ENCODE measurements at regions not wholly inside any gene's neighbourhood (a gene's known extent, or its start where the extent isn't known, plus 50 kb on each side); places are given as distances from the start of the nearest gene placed in this dataset.

GRCh38 chr5:10151656-10152055 is 98.0 kb downstream of the ATPSCKMT start:
- Mint-ChIP-seq H3K27ac (no peak overlapping the region), H3K4me3 (no peak overlapping the region), H3K27me3 (peaks cover 9% of the 10 kb centered on the region), H3K9me3 (ENCODE audit: insufficient read depth) (no peaks in the 10 kb centered on the region), H3K4me1 (no peaks in the 10 kb centered on the region)
- Histone ChIP-seq H3K9me3 (ENCODE audit: control extremely low read depth in 1 of 3, control insufficient read depth in 2 of 3, insufficient read depth in 1 of 3, low read length in 2 of 3) (no peaks in the 10 kb centered on the region), H3K4me2 (replicated peaks; ENCODE audit: low read depth, low read length, poor library complexity, severe bottlenecking) (no peak overlapping the region), H3K79me2 (ENCODE audit: control insufficient read depth, insufficient read depth, low read length) (no peaks in the 10 kb centered on the region), H4K20me1 (ENCODE audit: control insufficient read depth, insufficient read depth, low read length, poor library complexity, severe bottlenecking) (no peaks in the 10 kb centered on the region), H3K9ac (ENCODE audit: low read length) (no peak overlapping the region), H3K4me3 (ENCODE audit: control extremely low read depth in 1 of 5, extremely low read depth in 1 of 5, insufficient read depth in 1 of 5, low read depth in 2 of 5, low read length in 4 of 5) (no peak overlapping the region), H3K27ac (ENCODE audit: low read length in 2 of 2) (no peak overlapping the region), H3K4me1 (ENCODE audit: control insufficient read depth in 2 of 2, insufficient read depth in 2 of 2, low read length in 2 of 2) (no peaks in the 10 kb centered on the region), H3K27me3 (replicated peaks in 1 of 4; ENCODE audit: control extremely low read depth in 1 of 4, control insufficient read depth in 3 of 4, insufficient read depth in 4 of 4, low read length in 3 of 4) (no peaks in the 10 kb centered on the region), H2AFZ (ENCODE audit: insufficient read depth, low read depth, low read length, poor library complexity, severe bottlenecking) (no peak overlapping the region), H3K36me3 (replicated peaks in 1 of 2; ENCODE audit: control extremely low read depth in 1 of 2, control insufficient read depth in 1 of 2, extremely low read depth in 1 of 2, insufficient read depth in 2 of 2, low read length in 1 of 2) (no peaks in the 10 kb centered on the region)
- no peak for ATAC-seq (ENCODE audit: low read depth)
- WGBS (ENCODE audit: insufficient coverage) = 94% methylated on average over 2 of the region's 3 CpGs
- ChIA-PET POLR2A (no interaction called here), CTCF (interaction anchor here (0.7 kb wide), 1 partner anchor 81 kb away, joined by 5 read pairs; no protein-coding TSS in a partner anchor)
- DNase-seq = no peak
- TF ChIP-seq CTCF (IDR thresholded peaks at IDR 0.05) (no peak), EZH2 (IDR thresholded peaks at IDR 0.05; ENCODE audit: borderline replicate concordance, insufficient read depth, low read depth, low read length, poor library complexity, severe bottlenecking) (no peak)
- intact Hi-C loops (cut with micrococcal nuclease) = no loop called here

GRCh38 chr5:10149911-10150310 is 99.8 kb downstream of the ATPSCKMT start:
- Mint-ChIP-seq H3K4me3 (no peak overlapping the region), H3K9me3 (ENCODE audit: insufficient read depth) (no peaks in the 10 kb centered on the region), H3K27ac (no peak overlapping the region), H3K4me1 (no peaks in the 10 kb centered on the region), H3K27me3 (peaks cover 9% of the 10 kb centered on the region)
- WGBS (ENCODE audit: insufficient coverage) = 81% methylated on average over 9 of the region's 12 CpGs
- Histone ChIP-seq H3K27ac (ENCODE audit: low read length in 2 of 2) (no peak overlapping the region), H2AFZ (ENCODE audit: insufficient read depth, low read depth, low read length, poor library complexity, severe bottlenecking) (no peak overlapping the region), H3K4me1 (ENCODE audit: control insufficient read depth in 2 of 2, insufficient read depth in 2 of 2, low read length in 2 of 2) (no peaks in the 10 kb centered on the region), H3K79me2 (ENCODE audit: control insufficient read depth, insufficient read depth, low read length) (no peaks in the 10 kb centered on the region), H3K4me2 (replicated peaks; ENCODE audit: low read depth, low read length, poor library complexity, severe bottlenecking) (no peak overlapping the region), H3K4me3 (ENCODE audit: control extremely low read depth in 1 of 5, extremely low read depth in 1 of 5, insufficient read depth in 1 of 5, low read depth in 2 of 5, low read length in 4 of 5) (no peak overlapping the region), H3K27me3 (replicated peaks in 1 of 4; ENCODE audit: control extremely low read depth in 1 of 4, control insufficient read depth in 3 of 4, insufficient read depth in 4 of 4, low read length in 3 of 4) (no peaks in the 10 kb centered on the region), H3K9ac (ENCODE audit: low read length) (no peak overlapping the region), H3K36me3 (replicated peaks in 1 of 2; ENCODE audit: control extremely low read depth in 1 of 2, control insufficient read depth in 1 of 2, extremely low read depth in 1 of 2, insufficient read depth in 2 of 2, low read length in 1 of 2) (no peaks in the 10 kb centered on the region), H3K9me3 (ENCODE audit: control extremely low read depth in 1 of 3, control insufficient read depth in 2 of 3, insufficient read depth in 1 of 3, low read length in 2 of 3) (no peaks in the 10 kb centered on the region), H4K20me1 (ENCODE audit: control insufficient read depth, insufficient read depth, low read length, poor library complexity, severe bottlenecking) (no peaks in the 10 kb centered on the region)
- ATAC-seq (ENCODE audit: low read depth) = no peak
- no peak for DNase-seq
- ChIA-PET CTCF (no interaction called here), POLR2A (no interaction called here)
- intact Hi-C loops (cut with micrococcal nuclease) = no loop called here
- TF ChIP-seq EZH2 (IDR thresholded peaks at IDR 0.05; ENCODE audit: borderline replicate concordance, insufficient read depth, low read depth, low read length, poor library complexity, severe bottlenecking) (no peak), CTCF (IDR thresholded peaks at IDR 0.05) (no peak)

Measured in B cell (primary cell).